ENCODE measurements at regions not wholly inside any gene's neighbourhood (a gene's known extent, or its start where the extent isn't known, plus 50 kb on each side); places are given as distances from the start of the nearest gene placed in this dataset.
A peak's percentile ranks its signal among the peaks of the same experiment; 100 is the strongest.

DNA sequence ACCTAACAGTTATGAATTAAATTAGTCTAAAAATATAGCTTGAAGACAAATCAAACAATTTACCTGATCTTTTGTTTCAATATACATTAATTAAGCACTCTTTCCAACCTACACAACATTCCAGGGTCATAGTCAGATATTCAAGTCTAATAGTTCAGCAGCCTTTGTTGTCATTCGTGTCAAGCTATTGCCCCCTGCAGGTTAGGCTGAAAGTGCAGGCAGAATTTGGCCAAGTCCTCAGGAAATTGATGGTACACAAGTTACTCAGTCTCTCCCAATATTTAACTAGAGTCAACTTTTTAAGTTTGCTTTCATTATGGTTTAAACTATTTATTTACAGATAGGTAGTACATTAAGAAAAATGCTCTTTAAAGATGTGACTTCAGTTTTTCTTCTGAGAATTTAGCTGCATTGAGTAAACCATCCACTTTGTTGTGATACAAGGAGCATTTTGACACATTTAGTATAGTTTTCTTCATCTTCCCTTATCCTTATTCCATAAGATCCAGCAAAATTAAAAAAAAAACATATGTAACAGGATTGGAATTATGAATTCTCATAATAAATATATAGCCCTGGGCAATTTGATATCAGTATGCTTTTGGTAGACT is 130.3 kb upstream of the DPYD start:
- CTCF ChIA-PET, result interaction anchor here (0.6 to 1.9 kb wide), 9 partner anchors 10 to 1623 kb away, joined by 3 to 5 read pairs (median 3); no protein-coding TSS in a partner anchor
- ATAC-seq (peak; percentile 58), DNase-seq (peak; percentile 37 to 74 (median 64))
- intact Hi-C loops (cut with micrococcal nuclease), result loop anchor here (1.0 to 10.0 kb wide), 13 partner anchors 130 to 1814 kb away; partner anchors contain the start of genes PTBP2 (in 2 of the 2) and DPYD (in 1 of the 2)
- POLR2A ChIA-PET, result no interaction called here
- Mint-ChIP-seq H3K27me3 (peaks cover 84 to 92% (median 87%) of the 10 kb centered on the region in 5 donors), H3K4me1 (peaks cover 23 to 40% (median 34%) of the 10 kb centered on the region in 7 donors), H3K9me3 (peaks cover 0 to 10% (median 2%) of the 10 kb centered on the region in 11 donors), H3K36me3 (peaks cover 0 to 4% (median 0%) of the 10 kb centered on the region in 5 donors), H3K27ac (no peak overlapping the region), H3K4me3 (no peak overlapping the region)
- no peaks in the 10 kb centered on the region for H3K9me3 ChIP-seq (ENCODE audit: control insufficient read depth in 2 of 3, low read length in 3 of 3)
- H3K27ac ChIP-seq (ENCODE audit: low read depth, low read length), result no peak overlapping the region
- H3K36me3 ChIP-seq (ENCODE audit: control insufficient read depth in 2 of 3, insufficient read depth in 3 of 3, low read length in 3 of 3), result no peaks in the 10 kb centered on the region
- peaks cover 10 to 25% of the 10 kb centered on the region in 2 donors for H3K4me1 ChIP-seq (ENCODE audit: control insufficient read depth in 2 of 2, insufficient read depth in 2 of 2, low read length in 2 of 2)
- peaks cover 20 to 45% of the 10 kb centered on the region in 2 donors for H3K27me3 ChIP-seq (ENCODE audit: control insufficient read depth in 2 of 2, insufficient read depth in 2 of 2, low read length in 2 of 2)
- no peak overlapping the region for H3K4me3 ChIP-seq (ENCODE audit: low read length)

DNA sequence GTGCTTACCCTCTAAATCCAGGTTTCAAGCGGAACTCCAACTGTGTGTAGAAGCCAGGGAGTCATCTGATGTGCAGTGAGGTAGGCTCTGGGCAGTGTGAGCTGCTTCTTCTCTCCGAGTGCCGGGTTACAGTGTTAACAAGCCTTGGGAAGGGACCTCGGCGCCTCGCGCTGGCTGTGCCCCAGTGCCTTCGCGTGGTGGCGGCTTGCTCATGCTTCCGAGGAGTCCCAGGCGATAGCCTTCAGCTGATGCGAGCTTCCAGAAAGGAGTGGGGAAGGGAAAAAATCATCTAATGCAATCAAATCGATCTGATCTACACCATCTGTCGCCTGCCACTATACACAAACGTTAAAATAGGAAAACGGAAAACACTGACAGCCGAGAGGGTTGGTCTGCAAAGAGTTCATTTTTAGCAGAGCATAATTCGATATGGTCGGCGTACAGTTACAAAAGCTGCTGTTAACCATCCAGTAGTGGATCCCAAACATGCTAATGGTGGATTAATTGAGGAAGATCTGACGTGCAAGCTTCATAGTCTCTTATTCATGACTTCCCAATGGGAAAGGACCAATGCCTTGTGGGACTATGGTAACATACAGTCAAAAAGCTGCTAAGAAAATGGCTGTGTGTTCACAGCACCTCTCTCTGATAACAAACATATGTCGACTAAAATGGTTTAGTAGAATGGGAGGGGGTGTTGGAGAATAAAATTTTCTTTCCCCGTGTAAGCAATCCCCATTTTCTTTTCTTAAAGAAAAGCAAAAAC is 128.7 kb upstream of the DPYD start:
- no peak overlapping the region for H3K27ac Mint-ChIP-seq
- H3K9me3 ChIP-seq (ENCODE audit: control insufficient read depth in 2 of 3, low read length in 3 of 3), result no peaks in the 10 kb centered on the region
- peaks cover 25 to 55% of the 10 kb centered on the region in 2 donors for H3K27me3 ChIP-seq (ENCODE audit: control insufficient read depth in 2 of 2, insufficient read depth in 2 of 2, low read length in 2 of 2)
- ChIA-PET POLR2A (no interaction called here), CTCF (interaction anchor here (0.6 to 0.9 kb wide), 2 partner anchors 12 to 1084 kb away, joined by 3 read pairs; no protein-coding TSS in a partner anchor)
- H3K27ac ChIP-seq (ENCODE audit: low read depth, low read length), result no peak overlapping the region
- peaks cover 0 to 4% (median 0%) of the 10 kb centered on the region in 5 donors for H3K36me3 Mint-ChIP-seq
- H3K9me3 Mint-ChIP-seq, result peaks cover 0 to 10% (median 2%) of the 10 kb centered on the region in 11 donors
- H3K4me3 ChIP-seq (ENCODE audit: low read length), result no peak overlapping the region
- H3K4me1 Mint-ChIP-seq, result peaks cover 26 to 49% (median 42%) of the 10 kb centered on the region in 7 donors
- peaks cover 81 to 91% (median 83%) of the 10 kb centered on the region in 5 donors for H3K27me3 Mint-ChIP-seq
- DNase-seq, result no peak
- no peaks in the 10 kb centered on the region for H3K36me3 ChIP-seq (ENCODE audit: control insufficient read depth in 2 of 3, insufficient read depth in 3 of 3, low read length in 3 of 3)
- ATAC-seq, result no peak
- intact Hi-C loops (cut with micrococcal nuclease), result loop anchor here (2.0 to 10.0 kb wide), 9 partner anchors 227 to 1812 kb away; partner anchors contain the start of gene PTBP2 (in 2 of the 2)
- H3K4me1 ChIP-seq (ENCODE audit: control insufficient read depth in 2 of 2, insufficient read depth in 2 of 2, low read length in 2 of 2), result peaks cover 10 to 31% of the 10 kb centered on the region in 2 donors
- H3K4me3 Mint-ChIP-seq, result peak overlapping the region in 7 of 10 donors; percentile 12 to 58 (median 44)

DNA sequence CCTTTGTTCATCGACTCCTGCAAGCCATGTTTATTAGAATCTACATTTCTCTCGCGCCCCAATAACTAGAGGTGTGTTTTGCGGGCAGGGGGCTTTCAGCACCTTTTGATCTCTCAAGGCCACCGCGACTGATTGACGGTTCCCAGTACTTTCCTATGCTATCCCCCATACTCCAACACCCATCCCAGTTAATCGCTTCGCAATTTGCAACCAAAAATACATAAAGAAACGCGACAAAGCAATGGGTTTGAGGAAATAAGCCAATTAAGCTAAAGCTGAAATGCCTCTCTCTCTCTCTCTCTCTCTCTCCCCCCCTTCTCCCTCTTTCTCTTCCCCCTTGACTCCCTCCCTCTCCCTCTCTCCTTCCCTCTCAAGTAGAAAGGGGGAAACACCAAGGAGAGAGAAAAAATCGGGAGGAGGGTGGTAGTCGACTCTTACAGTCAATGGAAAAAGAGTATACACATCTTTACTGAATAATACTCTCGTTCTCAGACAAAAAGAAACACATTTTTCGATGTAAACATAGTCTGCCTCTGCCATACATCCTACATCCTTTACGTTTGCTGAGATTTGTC is 128.0 kb upstream of the DPYD start:
- ChIA-PET CTCF (interaction anchor here (0.6 kb wide), 2 partner anchors 11 to 912 kb away, joined by 3 to 4 read pairs; no protein-coding TSS in a partner anchor), POLR2A (no interaction called here)
- no peak overlapping the region for H3K27ac ChIP-seq (ENCODE audit: low read depth, low read length)
- peak overlapping the region in 1 of 9 donors; percentile 40 for H3K27ac Mint-ChIP-seq
- peaks cover 0 to 10% (median 2%) of the 10 kb centered on the region in 11 donors for H3K9me3 Mint-ChIP-seq
- H3K4me3 Mint-ChIP-seq, result peak overlapping the region in 6 of 10 donors; percentile 18 to 58 (median 44)
- no peaks in the 10 kb centered on the region for H3K36me3 ChIP-seq (ENCODE audit: control insufficient read depth in 2 of 3, insufficient read depth in 3 of 3, low read length in 3 of 3)
- intact Hi-C loops (cut with micrococcal nuclease), result loop anchor here (1.0 to 10.0 kb wide), 3 partner anchors 128 to 804 kb away; partner anchors contain the start of gene DPYD (in 1 of the 2)
- H3K27me3 ChIP-seq (ENCODE audit: control insufficient read depth in 2 of 2, insufficient read depth in 2 of 2, low read length in 2 of 2), result peaks cover 25 to 50% of the 10 kb centered on the region in 2 donors
- peaks cover 0 to 4% (median 0%) of the 10 kb centered on the region in 5 donors for H3K36me3 Mint-ChIP-seq
- H3K4me1 ChIP-seq (ENCODE audit: control insufficient read depth in 2 of 2, insufficient read depth in 2 of 2, low read length in 2 of 2), result peaks cover 10 to 25% of the 10 kb centered on the region in 2 donors
- peaks cover 25 to 51% (median 47%) of the 10 kb centered on the region in 7 donors for H3K4me1 Mint-ChIP-seq
- ATAC-seq (no peak), DNase-seq (no peak)
- no peaks in the 10 kb centered on the region for H3K9me3 ChIP-seq (ENCODE audit: control insufficient read depth in 2 of 3, low read length in 3 of 3)
- H3K27me3 Mint-ChIP-seq, result peaks cover 85 to 93% (median 87%) of the 10 kb centered on the region in 5 donors
- H3K4me3 ChIP-seq (ENCODE audit: low read length), result no peak overlapping the region

DNA sequence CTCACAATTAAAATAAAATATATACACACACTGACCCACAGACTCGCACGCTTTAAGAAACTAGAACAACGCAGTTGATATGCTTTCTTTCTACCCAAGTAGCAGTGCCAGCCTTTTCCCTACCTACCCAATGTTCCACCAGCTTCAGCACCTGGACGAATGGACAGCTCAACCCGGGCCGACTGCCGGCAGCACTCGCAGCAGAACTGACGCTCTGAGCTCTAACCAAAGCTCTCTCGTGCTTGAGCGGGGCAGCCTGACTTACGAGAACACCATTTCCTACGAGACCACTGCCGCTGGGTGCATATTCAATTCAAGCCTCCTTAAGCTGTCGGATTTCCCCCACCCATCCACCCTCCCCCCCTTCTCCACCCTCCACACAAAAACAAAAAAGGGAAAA is 127.4 kb upstream of the DPYD start:
- Mint-ChIP-seq H3K36me3 (peaks cover 0 to 4% (median 0%) of the 10 kb centered on the region in 5 donors), H3K9me3 (peaks cover 0 to 10% (median 2%) of the 10 kb centered on the region in 11 donors), H3K4me1 (peaks cover 20 to 49% (median 45%) of the 10 kb centered on the region in 7 donors), H3K4me3 (peak overlapping the region in 9 of 10 donors; percentile 5 to 54 (median 38)), H3K27me3 (peaks cover 84 to 93% (median 87%) of the 10 kb centered on the region in 5 donors), H3K27ac (peak overlapping the region in 3 of 9 donors; percentile 6 to 43 (median 6))
- Histone ChIP-seq H3K4me1 (ENCODE audit: control insufficient read depth in 2 of 2, insufficient read depth in 2 of 2, low read length in 2 of 2) (peaks cover 6 to 20% of the 10 kb centered on the region in 2 donors), H3K27me3 (ENCODE audit: control insufficient read depth in 2 of 2, insufficient read depth in 2 of 2, low read length in 2 of 2) (peaks cover 25 to 46% of the 10 kb centered on the region in 2 donors), H3K36me3 (ENCODE audit: control insufficient read depth in 2 of 3, insufficient read depth in 3 of 3, low read length in 3 of 3) (no peaks in the 10 kb centered on the region), H3K4me3 (ENCODE audit: low read length) (no peak overlapping the region), H3K9me3 (ENCODE audit: control insufficient read depth in 2 of 3, low read length in 3 of 3) (no peaks in the 10 kb centered on the region), H3K27ac (ENCODE audit: low read depth, low read length) (no peak overlapping the region)
- intact Hi-C loops (cut with micrococcal nuclease), result loop anchor here (1.0 to 10.0 kb wide), 3 partner anchors 127 to 803 kb away; partner anchors contain the start of gene DPYD (in 1 of the 2)
- ChIA-PET POLR2A (no interaction called here), CTCF (interaction anchor here (0.6 kb wide), 1 partner anchor 911 kb away, joined by 4 read pairs; no protein-coding TSS in a partner anchor)
- ATAC-seq (peak; percentile 88), DNase-seq (peak; percentile 38 to 75 (median 69))

DNA sequence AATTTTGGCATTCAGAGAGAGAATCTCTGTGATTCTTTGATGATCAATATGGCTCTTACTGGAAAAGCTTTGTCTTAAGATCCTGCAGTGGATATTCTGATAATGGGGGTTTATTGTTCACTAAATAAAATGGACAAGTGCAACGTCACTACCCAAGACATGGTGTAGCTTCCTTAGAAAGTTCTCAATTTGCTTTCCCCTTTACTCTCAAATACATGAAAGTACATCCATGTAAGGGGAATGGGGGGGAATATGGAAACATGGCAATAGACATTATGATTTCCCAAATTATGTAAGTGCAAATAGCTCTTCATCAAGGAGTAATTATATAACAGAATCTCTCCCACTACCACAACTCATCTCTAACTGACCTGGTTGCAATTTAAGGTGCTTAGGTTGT is 126.3 kb upstream of the DPYD start:
- intact Hi-C loops (cut with micrococcal nuclease), result loop anchor here in 1 of 2 donors (10.0 kb wide), 1 partner anchor 452 kb away; no protein-coding TSS in a partner anchor
- H3K4me3 Mint-ChIP-seq, result peak overlapping the region in 1 of 10 donors; percentile 8
- no peaks in the 10 kb centered on the region for H3K9me3 ChIP-seq (ENCODE audit: control insufficient read depth in 2 of 3, low read length in 3 of 3)
- peaks cover 0 to 4% (median 0%) of the 10 kb centered on the region in 5 donors for H3K36me3 Mint-ChIP-seq
- no peak overlapping the region for H3K27ac ChIP-seq (ENCODE audit: low read depth, low read length)
- peaks cover 13 to 44% (median 37%) of the 10 kb centered on the region in 7 donors for H3K4me1 Mint-ChIP-seq
- H3K27me3 Mint-ChIP-seq, result peaks cover 84 to 91% (median 87%) of the 10 kb centered on the region in 5 donors
- H3K36me3 ChIP-seq (ENCODE audit: control insufficient read depth in 2 of 3, insufficient read depth in 3 of 3, low read length in 3 of 3), result no peaks in the 10 kb centered on the region
- peaks cover 6 to 16% of the 10 kb centered on the region in 2 donors for H3K4me1 ChIP-seq (ENCODE audit: control insufficient read depth in 2 of 2, insufficient read depth in 2 of 2, low read length in 2 of 2)
- no peak overlapping the region for H3K27ac Mint-ChIP-seq
- DNase-seq (no peak), ATAC-seq (no peak)
- ChIA-PET POLR2A (interaction anchor here (0.6 kb wide), 1 partner anchor 333 kb away, joined by 4 read pairs; no protein-coding TSS in a partner anchor), CTCF (interaction anchor here (0.6 kb wide), 2 partner anchors 66 to 1149 kb away, joined by 3 read pairs; no protein-coding TSS in a partner anchor)
- peaks cover 19 to 49% of the 10 kb centered on the region in 2 donors for H3K27me3 ChIP-seq (ENCODE audit: control insufficient read depth in 2 of 2, insufficient read depth in 2 of 2, low read length in 2 of 2)
- H3K4me3 ChIP-seq (ENCODE audit: low read length), result no peak overlapping the region
- H3K9me3 Mint-ChIP-seq, result peaks cover 0 to 10% (median 2%) of the 10 kb centered on the region in 11 donors

Measured in naive thymus-derived CD4-positive, alpha-beta T cell (primary cell).